Right lobe of liver (tissue), 4 donors: ENCODE measurements at regions not wholly inside any gene's neighbourhood (a gene's known extent, or its start where the extent isn't known, plus 50 kb on each side); places are given as distances from the start of the nearest gene placed in this dataset.

Experiments used
- POLR2A ChIP-seq: fragments of 450-650 bp; IDR thresholded peaks from one replicate; pipeline ENCODE4 v1.6.1; 2017; ENCODE audit warnings: antibody characterized with exemption, mild to moderate bottlenecking
- TF ChIP-seq, protein P1 (sequence below), 4 donors: fragments of 200-600 bp in 3 of 4; fragments of 450-650 bp in 1 of 4; IDR thresholded peaks; one replicate each; pipeline versions ENCODE4 v1.5.1 to v1.8.0; 2016 to 2022; ENCODE audit warnings: antibody characterized with exemption in 4 of 4, mild to moderate bottlenecking in 2 of 4
- donor health status: DM: no; HTN: no; CAD: no.
- donor health status: DM: no; HTN: no; CAD: no.
- donor health status: DM: no; HTN: yes; CAD: no.

DNA sequence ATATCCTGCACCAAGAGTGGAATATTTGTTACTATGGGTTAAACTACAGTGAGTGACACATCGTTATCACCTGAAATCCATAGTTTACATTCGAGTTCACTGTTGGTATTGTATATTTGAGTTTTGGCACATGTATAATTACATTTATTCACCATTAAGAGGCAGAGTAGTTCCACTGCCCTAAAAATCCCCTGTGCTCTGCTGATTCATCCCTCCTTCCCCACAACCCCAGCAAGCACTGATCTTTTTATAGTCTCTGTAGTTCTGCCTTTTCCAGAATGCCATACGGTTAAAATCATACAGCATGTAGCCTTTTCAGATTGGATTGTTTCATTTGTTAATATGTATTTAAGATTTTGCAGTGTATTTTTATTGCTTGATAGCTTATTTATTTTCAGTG is 495.2 kb downstream of the DIRAS2 start:
- TF ChIP-seq, protein P1, sequence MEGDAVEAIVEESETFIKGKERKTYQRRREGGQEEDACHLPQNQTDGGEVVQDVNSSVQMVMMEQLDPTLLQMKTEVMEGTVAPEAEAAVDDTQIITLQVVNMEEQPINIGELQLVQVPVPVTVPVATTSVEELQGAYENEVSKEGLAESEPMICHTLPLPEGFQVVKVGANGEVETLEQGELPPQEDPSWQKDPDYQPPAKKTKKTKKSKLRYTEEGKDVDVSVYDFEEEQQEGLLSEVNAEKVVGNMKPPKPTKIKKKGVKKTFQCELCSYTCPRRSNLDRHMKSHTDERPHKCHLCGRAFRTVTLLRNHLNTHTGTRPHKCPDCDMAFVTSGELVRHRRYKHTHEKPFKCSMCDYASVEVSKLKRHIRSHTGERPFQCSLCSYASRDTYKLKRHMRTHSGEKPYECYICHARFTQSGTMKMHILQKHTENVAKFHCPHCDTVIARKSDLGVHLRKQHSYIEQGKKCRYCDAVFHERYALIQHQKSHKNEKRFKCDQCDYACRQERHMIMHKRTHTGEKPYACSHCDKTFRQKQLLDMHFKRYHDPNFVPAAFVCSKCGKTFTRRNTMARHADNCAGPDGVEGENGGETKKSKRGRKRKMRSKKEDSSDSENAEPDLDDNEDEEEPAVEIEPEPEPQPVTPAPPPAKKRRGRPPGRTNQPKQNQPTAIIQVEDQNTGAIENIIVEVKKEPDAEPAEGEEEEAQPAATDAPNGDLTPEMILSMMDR (IDR thresholded peaks at IDR 0.05): no peak
- no peak for TF ChIP-seq POLR2A
